ENCODE measurements at regions not wholly inside any gene's neighbourhood (a gene's known extent, or its start where the extent isn't known, plus 50 kb on each side); places are given as distances from the start of the nearest gene placed in this dataset.

GRCh38 chr15:70435369-70435768, 328.0 kb downstream of the UACA start:
- H3K4me3 Mint-ChIP-seq, result no peak overlapping the region
- H3K9me3 Mint-ChIP-seq, result no peaks in the 10 kb centered on the region
- peaks cover 17% of the 10 kb centered on the region for H3K4me1 Mint-ChIP-seq (ENCODE audit: low read depth)
- H3K36me3 Mint-ChIP-seq (ENCODE audit: low read depth), result no peaks in the 10 kb centered on the region
- no peak overlapping the region for H3K27ac Mint-ChIP-seq
- peaks cover 16% of the 10 kb centered on the region for H3K27me3 Mint-ChIP-seq (ENCODE audit: low read depth)

- H3K27me3 Mint-ChIP-seq (ENCODE audit: low read depth), result peaks cover 13% of the 10 kb centered on the region
- H3K36me3 Mint-ChIP-seq (ENCODE audit: low read depth), result no peaks in the 10 kb centered on the region
- peaks cover 5% of the 10 kb centered on the region for H3K9me3 Mint-ChIP-seq
- H3K27ac Mint-ChIP-seq, result no peak overlapping the region
- peaks cover 15% of the 10 kb centered on the region for H3K4me1 Mint-ChIP-seq (ENCODE audit: low read depth)
- no peak overlapping the region for H3K4me3 Mint-ChIP-seq
Observed at GRCh38 chr15:70433586-70434324, 329.6 kb downstream of the UACA start.

GRCh38 chr15:70432924-70433495, 330.3 kb downstream of the UACA start:
- peaks cover 15% of the 10 kb centered on the region for H3K4me1 Mint-ChIP-seq (ENCODE audit: low read depth)
- no peaks in the 10 kb centered on the region for H3K36me3 Mint-ChIP-seq (ENCODE audit: low read depth)
- H3K9me3 Mint-ChIP-seq, result peaks cover 13% of the 10 kb centered on the region
- H3K4me3 Mint-ChIP-seq, result no peak overlapping the region
- H3K27me3 Mint-ChIP-seq (ENCODE audit: low read depth), result peaks cover 13% of the 10 kb centered on the region
- no peak overlapping the region for H3K27ac Mint-ChIP-seq

GRCh38 chr15:70431854-70432253, 331.5 kb downstream of the UACA start:
- Mint-ChIP-seq H3K9me3 (peaks cover 14% of the 10 kb centered on the region), H3K27me3 (ENCODE audit: low read depth) (peaks cover 13% of the 10 kb centered on the region), H3K4me1 (ENCODE audit: low read depth) (peaks cover 15% of the 10 kb centered on the region), H3K4me3 (no peak overlapping the region), H3K36me3 (ENCODE audit: low read depth) (no peaks in the 10 kb centered on the region), H3K27ac (no peak overlapping the region)

GRCh38 chr15:70430069-70430468, 332.4 kb upstream of the TLE3 start:
- Mint-ChIP-seq H3K9me3 (peaks cover 14% of the 10 kb centered on the region), H3K4me1 (ENCODE audit: low read depth) (peaks cover 15% of the 10 kb centered on the region), H3K27ac (no peak overlapping the region), H3K36me3 (ENCODE audit: low read depth) (peaks cover 2% of the 10 kb centered on the region), H3K4me3 (no peak overlapping the region), H3K27me3 (ENCODE audit: low read depth) (peaks cover 13% of the 10 kb centered on the region)

- H3K4me3 Mint-ChIP-seq, result no peak overlapping the region
- H3K36me3 Mint-ChIP-seq (ENCODE audit: low read depth), result peaks cover 9% of the 10 kb centered on the region
- H3K4me1 Mint-ChIP-seq (ENCODE audit: low read depth), result peaks cover 18% of the 10 kb centered on the region
- H3K9me3 Mint-ChIP-seq, result peaks cover 20% of the 10 kb centered on the region
- H3K27ac Mint-ChIP-seq, result no peak overlapping the region
- peaks cover 13% of the 10 kb centered on the region for H3K27me3 Mint-ChIP-seq (ENCODE audit: low read depth)
Observed at GRCh38 chr15:70429056-70429722, 331.5 kb upstream of the TLE3 start.

GRCh38 chr15:70428211-70428822, 330.6 kb upstream of the TLE3 start:
- Mint-ChIP-seq H3K9me3 (peaks cover 24% of the 10 kb centered on the region), H3K27me3 (ENCODE audit: low read depth) (peaks cover 13% of the 10 kb centered on the region), H3K4me1 (ENCODE audit: low read depth) (peaks cover 18% of the 10 kb centered on the region), H3K27ac (no peak overlapping the region), H3K36me3 (ENCODE audit: low read depth) (peaks cover 12% of the 10 kb centered on the region), H3K4me3 (no peak overlapping the region)

- Mint-ChIP-seq H3K4me1 (ENCODE audit: low read depth) (peaks cover 18% of the 10 kb centered on the region), H3K9me3 (peaks cover 24% of the 10 kb centered on the region), H3K36me3 (ENCODE audit: low read depth) (peaks cover 12% of the 10 kb centered on the region), H3K27ac (no peak overlapping the region), H3K4me3 (no peak overlapping the region), H3K27me3 (ENCODE audit: low read depth) (peaks cover 9% of the 10 kb centered on the region)
Observed at GRCh38 chr15:70427167-70428120, 329.7 kb upstream of the TLE3 start.

GRCh38 chr15:70426096-70426821, 328.5 kb upstream of the TLE3 start:
- Mint-ChIP-seq H3K27me3 (ENCODE audit: low read depth) (peaks cover 15% of the 10 kb centered on the region), H3K4me1 (ENCODE audit: low read depth) (peaks cover 18% of the 10 kb centered on the region), H3K9me3 (peaks cover 24% of the 10 kb centered on the region), H3K4me3 (no peak overlapping the region), H3K27ac (no peak overlapping the region), H3K36me3 (ENCODE audit: low read depth) (peaks cover 12% of the 10 kb centered on the region)

- H3K4me1 Mint-ChIP-seq (ENCODE audit: low read depth), result peaks cover 18% of the 10 kb centered on the region
- H3K36me3 Mint-ChIP-seq (ENCODE audit: low read depth), result peaks cover 12% of the 10 kb centered on the region
- peaks cover 24% of the 10 kb centered on the region for H3K9me3 Mint-ChIP-seq
- H3K27ac Mint-ChIP-seq, result peak overlapping the region; percentile 60
- peak overlapping the region; percentile 35 for H3K4me3 Mint-ChIP-seq
- H3K27me3 Mint-ChIP-seq (ENCODE audit: low read depth), result peaks cover 25% of the 10 kb centered on the region
Observed at GRCh38 chr15:70424937-70425411, 327.3 kb upstream of the TLE3 start.

GRCh38 chr15:70423267-70423666, 325.6 kb upstream of the TLE3 start:
- H3K4me1 Mint-ChIP-seq (ENCODE audit: low read depth), result peaks cover 18% of the 10 kb centered on the region
- no peak overlapping the region for H3K27ac Mint-ChIP-seq
- H3K9me3 Mint-ChIP-seq, result peaks cover 14% of the 10 kb centered on the region
- no peak overlapping the region for H3K4me3 Mint-ChIP-seq
- peaks cover 36% of the 10 kb centered on the region for H3K27me3 Mint-ChIP-seq (ENCODE audit: low read depth)
- peaks cover 12% of the 10 kb centered on the region for H3K36me3 Mint-ChIP-seq (ENCODE audit: low read depth)

GRCh38 chr15:70422342-70422741, 324.6 kb upstream of the TLE3 start:
- H3K27me3 Mint-ChIP-seq (ENCODE audit: low read depth), result peaks cover 42% of the 10 kb centered on the region
- H3K9me3 Mint-ChIP-seq, result peaks cover 10% of the 10 kb centered on the region
- H3K27ac Mint-ChIP-seq, result no peak overlapping the region
- H3K36me3 Mint-ChIP-seq (ENCODE audit: low read depth), result peaks cover 12% of the 10 kb centered on the region
- no peak overlapping the region for H3K4me3 Mint-ChIP-seq
- H3K4me1 Mint-ChIP-seq (ENCODE audit: low read depth), result peaks cover 18% of the 10 kb centered on the region

GRCh38 chr15:70420948-70421482, 323.3 kb upstream of the TLE3 start:
- peaks cover 50% of the 10 kb centered on the region for H3K27me3 Mint-ChIP-seq (ENCODE audit: low read depth)
- peaks cover 10% of the 10 kb centered on the region for H3K9me3 Mint-ChIP-seq
- peaks cover 12% of the 10 kb centered on the region for H3K36me3 Mint-ChIP-seq (ENCODE audit: low read depth)
- H3K4me1 Mint-ChIP-seq (ENCODE audit: low read depth), result peaks cover 16% of the 10 kb centered on the region
- H3K4me3 Mint-ChIP-seq, result no peak overlapping the region
- no peak overlapping the region for H3K27ac Mint-ChIP-seq
